Uterus (tissue), 3 donors: ENCODE measurements at regions not wholly inside any gene's neighbourhood (a gene's known extent, or its start where the extent isn't known, plus 50 kb on each side); places are given as distances from the start of the nearest gene placed in this dataset.

Experiments used
- DNase-seq, 2 donors: peaks; one replicate each; pipeline ENCODE4 v3.0.0-alpha.2; 2019 to 2020
- H3K27ac ChIP-seq, 2 donors: fragments of 200-600 bp; sonication (generic); 1 replicate in 1 of 2; 2 replicates in 1 of 2; pipeline ENCODE4 v1.5.1; 2016 to 2018
- H3K27me3 ChIP-seq, 2 donors: fragments of 200-600 bp; sonication (generic); one replicate each; pipeline ENCODE4 v1.5.1; 2018 to 2019; ENCODE audit warnings: control low read depth in 1 of 2
- H3K36me3 ChIP-seq, 2 donors: fragments of 200-600 bp; sonication (generic); one replicate each; pipeline ENCODE4 v1.5.1; 2019; ENCODE audit warnings: control low read depth in 1 of 2
- H3K4me1 ChIP-seq, 2 donors: fragments of 200-600 bp; sonication (generic); one replicate each; pipeline ENCODE4 v1.5.1; 2018 to 2019; ENCODE audit warnings: control low read depth in 1 of 2
- H3K4me3 ChIP-seq, 2 donors: fragments of 200-600 bp; sonication (generic); 1 replicate in 1 of 2; 2 replicates in 1 of 2; pipeline ENCODE4 v1.5.1; 2018 to 2019; ENCODE audit warnings: mild to moderate bottlenecking in 1 of 2
- H3K9me3 ChIP-seq, 2 donors: fragments of 200-600 bp; sonication (generic); one replicate each; pipeline ENCODE4 v1.5.1; 2019; ENCODE audit warnings: control low read depth in 1 of 2
- POLR2A ChIP-seq, 2 donors: fragments of 450-650 bp; IDR thresholded peaks; one replicate each; pipeline ENCODE4 v1.6.1; 2016; ENCODE audit warnings: antibody characterized with exemption in 2 of 2, mild to moderate bottlenecking in 1 of 2, moderate library complexity in 1 of 2
- intact Hi-C: fragments of 100-400 bp; cut with DNase I; formaldehyde crosslinking; loops from one replicate; pipeline ENCODE4 v1.15.1; 2023; ENCODE audit warnings: low total_unique reads
- TF ChIP-seq, protein P1 (sequence below), 4 experiments: fragments of 200-600 bp in 2 of 4; fragments of 450-650 bp in 2 of 4; sonication (generic) in 2 of 4; IDR thresholded peaks; one replicate each; pipeline ENCODE4 v1.5.1; 2016 to 2019; ENCODE audit warnings: antibody characterized with exemption in 4 of 4, mild to moderate bottlenecking in 2 of 4, moderate library complexity in 1 of 4
- donor health status: DM: yes; HTN: yes; CAD: no.

DNA sequence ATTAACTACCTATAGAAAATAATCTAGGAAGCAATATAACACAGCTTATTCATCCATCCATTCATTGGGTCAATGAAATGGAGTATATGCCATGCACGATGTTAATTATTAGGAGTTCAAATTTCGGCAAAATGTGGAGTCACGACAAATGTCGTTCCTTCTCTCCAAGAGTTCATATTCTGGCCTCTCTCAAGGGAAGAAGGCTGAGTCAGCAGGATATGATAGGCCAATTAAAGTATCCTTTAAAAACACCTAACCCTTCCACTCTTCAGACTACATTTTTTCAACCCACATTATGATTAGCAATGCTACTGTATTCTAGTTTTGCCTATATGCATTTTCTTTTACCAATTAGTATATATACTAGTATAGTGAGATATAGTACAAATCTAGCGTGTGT, 163.1 kb downstream of the LARP7 start:
- Histone ChIP-seq H3K27me3 (no peaks in the 10 kb centered on the region), H3K27ac (no peak overlapping the region), H3K4me1 (no peaks in the 10 kb centered on the region), H3K9me3 (no peaks in the 10 kb centered on the region), H3K36me3 (no peaks in the 10 kb centered on the region), H3K4me3 (no peak overlapping the region)
- no peak for DNase-seq
- intact Hi-C loops: no loop called here
- TF ChIP-seq POLR2A (IDR thresholded peaks at IDR 0.05): no peak
- TF ChIP-seq, protein P1, sequence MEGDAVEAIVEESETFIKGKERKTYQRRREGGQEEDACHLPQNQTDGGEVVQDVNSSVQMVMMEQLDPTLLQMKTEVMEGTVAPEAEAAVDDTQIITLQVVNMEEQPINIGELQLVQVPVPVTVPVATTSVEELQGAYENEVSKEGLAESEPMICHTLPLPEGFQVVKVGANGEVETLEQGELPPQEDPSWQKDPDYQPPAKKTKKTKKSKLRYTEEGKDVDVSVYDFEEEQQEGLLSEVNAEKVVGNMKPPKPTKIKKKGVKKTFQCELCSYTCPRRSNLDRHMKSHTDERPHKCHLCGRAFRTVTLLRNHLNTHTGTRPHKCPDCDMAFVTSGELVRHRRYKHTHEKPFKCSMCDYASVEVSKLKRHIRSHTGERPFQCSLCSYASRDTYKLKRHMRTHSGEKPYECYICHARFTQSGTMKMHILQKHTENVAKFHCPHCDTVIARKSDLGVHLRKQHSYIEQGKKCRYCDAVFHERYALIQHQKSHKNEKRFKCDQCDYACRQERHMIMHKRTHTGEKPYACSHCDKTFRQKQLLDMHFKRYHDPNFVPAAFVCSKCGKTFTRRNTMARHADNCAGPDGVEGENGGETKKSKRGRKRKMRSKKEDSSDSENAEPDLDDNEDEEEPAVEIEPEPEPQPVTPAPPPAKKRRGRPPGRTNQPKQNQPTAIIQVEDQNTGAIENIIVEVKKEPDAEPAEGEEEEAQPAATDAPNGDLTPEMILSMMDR (IDR thresholded peaks at IDR 0.05): no peak

DNA sequence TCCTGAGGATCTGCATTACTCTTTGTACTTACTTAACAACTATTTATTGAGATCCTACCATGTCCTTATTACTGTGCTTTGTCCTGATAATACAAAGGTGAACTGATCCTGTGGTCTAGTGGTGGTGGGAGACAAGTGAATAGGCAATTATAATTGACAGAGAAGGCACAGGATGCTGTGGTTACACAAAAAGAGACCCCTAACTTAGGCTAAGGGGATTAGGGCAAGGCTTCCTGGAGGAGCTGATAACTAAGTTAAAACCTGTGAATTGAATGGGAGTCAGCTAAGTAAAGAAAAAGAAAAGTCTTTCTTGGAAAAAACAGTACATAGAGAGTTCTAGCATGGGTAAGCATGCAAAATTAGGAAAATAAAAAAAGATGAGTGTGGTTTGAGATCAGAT, 164.4 kb downstream of the LARP7 start:
- Histone ChIP-seq H3K36me3 (no peaks in the 10 kb centered on the region), H3K27me3 (no peaks in the 10 kb centered on the region), H3K9me3 (no peaks in the 10 kb centered on the region), H3K4me3 (no peak overlapping the region), H3K27ac (no peak overlapping the region), H3K4me1 (no peaks in the 10 kb centered on the region)
- DNase-seq: no peak
- TF ChIP-seq, protein P1 (IDR thresholded peaks at IDR 0.05): no peak
- TF ChIP-seq POLR2A (IDR thresholded peaks at IDR 0.05): no peak
- intact Hi-C loops: no loop called here

DNA sequence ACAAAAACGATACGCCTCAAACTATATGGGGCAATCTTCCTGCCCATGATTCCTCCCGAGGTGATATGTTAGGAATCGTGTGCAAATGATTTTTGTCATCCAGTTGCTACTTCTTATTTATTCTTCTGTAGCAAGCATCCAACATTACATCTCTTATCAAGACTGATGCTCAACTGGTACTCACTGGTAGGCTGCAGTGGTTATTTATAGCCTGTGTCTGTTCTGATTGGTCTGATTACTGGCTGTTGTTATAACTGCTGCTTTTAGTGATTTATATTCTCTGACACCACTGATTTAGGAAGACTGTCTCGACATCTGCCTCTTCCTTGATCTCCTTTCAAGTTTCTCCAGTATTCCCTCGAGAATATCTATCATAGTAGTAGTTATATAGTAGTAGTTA, 165.8 kb downstream of the LARP7 start:
- Histone ChIP-seq H3K36me3 (no peaks in the 10 kb centered on the region), H3K9me3 (no peaks in the 10 kb centered on the region), H3K4me1 (no peaks in the 10 kb centered on the region), H3K27me3 (no peaks in the 10 kb centered on the region), H3K27ac (no peak overlapping the region), H3K4me3 (no peak overlapping the region)
- no peak for TF ChIP-seq POLR2A (IDR thresholded peaks at IDR 0.05)
- TF ChIP-seq, protein P1 (IDR thresholded peaks at IDR 0.05): no peak
- intact Hi-C loops: no loop called here
- DNase-seq: no peak

DNA sequence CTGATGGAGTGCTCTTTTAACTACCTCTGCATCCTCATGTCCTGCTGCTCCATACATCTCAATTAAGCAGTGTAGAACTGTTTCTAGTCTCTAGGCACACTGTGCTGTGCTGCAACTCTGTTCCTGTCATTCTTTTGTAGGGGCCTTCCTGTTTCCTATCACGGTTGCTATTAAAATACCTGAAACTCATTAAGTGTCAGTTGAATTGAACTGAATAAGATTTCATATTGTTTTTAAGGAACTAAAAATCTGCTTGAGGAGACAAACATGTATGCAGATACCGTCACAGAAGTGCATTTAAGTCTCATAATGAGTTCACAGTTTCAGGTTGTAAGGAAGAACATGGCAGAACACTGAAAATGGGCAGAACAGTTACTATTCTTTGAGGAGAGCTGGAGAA, 170.1 kb downstream of the LARP7 start:
- Histone ChIP-seq H3K27ac (no peak overlapping the region), H3K27me3 (no peaks in the 10 kb centered on the region), H3K36me3 (no peaks in the 10 kb centered on the region), H3K4me3 (no peak overlapping the region), H3K4me1 (no peaks in the 10 kb centered on the region), H3K9me3 (no peaks in the 10 kb centered on the region)
- intact Hi-C loops: no loop called here
- TF ChIP-seq, protein P1 (IDR thresholded peaks at IDR 0.05): no peak
- TF ChIP-seq POLR2A (IDR thresholded peaks at IDR 0.05): no peak
- DNase-seq: no peak

DNA sequence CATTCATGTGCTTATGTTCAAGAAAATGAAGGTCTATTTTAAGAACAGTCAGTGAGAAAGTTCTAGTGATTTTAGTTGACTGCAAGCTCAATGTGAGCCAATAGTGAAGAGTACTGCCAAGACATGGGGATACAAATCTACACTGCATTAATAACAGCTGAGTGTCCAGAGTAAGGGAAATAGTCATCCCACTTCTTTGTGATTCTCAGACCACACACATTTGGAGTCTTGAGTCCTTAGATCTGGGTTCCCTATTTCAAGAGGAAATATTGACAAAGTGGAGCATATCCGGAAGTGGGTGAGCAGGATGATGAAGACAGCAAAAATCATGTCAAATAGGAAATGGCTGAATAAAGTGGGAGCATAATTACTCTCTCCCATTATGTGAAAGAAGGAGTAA, 171.1 kb downstream of the LARP7 start:
- intact Hi-C loops: no loop called here
- no peak overlapping the region for H3K27ac ChIP-seq
- no peak for TF ChIP-seq POLR2A (IDR thresholded peaks at IDR 0.05)
- TF ChIP-seq, protein P1 (IDR thresholded peaks at IDR 0.05): no peak
- no peaks in the 10 kb centered on the region for H3K27me3 ChIP-seq
- no peak overlapping the region for H3K4me3 ChIP-seq
- DNase-seq: no peak
- H3K9me3 ChIP-seq: no peaks in the 10 kb centered on the region
- H3K36me3 ChIP-seq: no peaks in the 10 kb centered on the region
- no peaks in the 10 kb centered on the region for H3K4me1 ChIP-seq
